ENCODE measurements at regions not wholly inside any gene's neighbourhood (a gene's known extent, or its start where the extent isn't known, plus 50 kb on each side); places are given as distances from the start of the nearest gene placed in this dataset.

GRCh38 chr1:106889583-106889982 lies 166.9 kb upstream of the PRMT6 start:
- ChIA-PET SMC1A (ENCODE audit: uncharacterized antibody, unreplicated experiment) (no interaction called here), POLR2A (no interaction called here), RAD21 (ENCODE audit: unreplicated experiment) (no interaction called here), CTCF (no interaction called here)
- Histone ChIP-seq H3K4me3 (no peak overlapping the region), H3K9ac (ENCODE audit: control insufficient read depth, insufficient read depth, low read length) (no peak overlapping the region), H3K4me2 (ENCODE audit: control insufficient read depth, insufficient read depth) (no peak overlapping the region), H2AFZ (ENCODE audit: control insufficient read depth, low read depth, low read length) (no peak overlapping the region), H3K9me3 (replicated peaks; ENCODE audit: control insufficient read depth, insufficient read depth, low read length) (no peaks in the 10 kb centered on the region), H3K4me1 (ENCODE audit: control insufficient read depth, insufficient read depth, low read length) (no peaks in the 10 kb centered on the region), H4K20me1 (ENCODE audit: control insufficient read depth, insufficient read depth) (no peaks in the 10 kb centered on the region), H3K27me3 (replicated peaks in 1 of 2; ENCODE audit: control insufficient read depth in 2 of 2, insufficient read depth in 2 of 2, low read length in 1 of 2) (no peaks in the 10 kb centered on the region), H3K36me3 (ENCODE audit: control insufficient read depth in 2 of 2, insufficient read depth in 2 of 2, low read length in 1 of 2) (no peaks in the 10 kb centered on the region), H3K27ac (ENCODE audit: control insufficient read depth, insufficient read depth) (no peak overlapping the region), H3K79me2 (ENCODE audit: control insufficient read depth, insufficient read depth, low read length) (no peaks in the 10 kb centered on the region)
- BruUV-seq (replicated peaks) = no TSS peak
- ATAC-seq = no peak
- DNase-seq (ENCODE audit: low read depth, low spot score) = no peak
- TF ChIP-seq SPI1 (IDR thresholded peaks at IDR 0.05; ENCODE audit: borderline replicate concordance, insufficient read depth, low read depth, low read length) (no peak), RAD51 (IDR thresholded peaks at IDR 0.05) (no peak), TCF7 (IDR thresholded peaks at IDR 0.05; ENCODE audit: borderline replicate concordance) (no peak)
- TF ChIP-seq, protein P1, sequence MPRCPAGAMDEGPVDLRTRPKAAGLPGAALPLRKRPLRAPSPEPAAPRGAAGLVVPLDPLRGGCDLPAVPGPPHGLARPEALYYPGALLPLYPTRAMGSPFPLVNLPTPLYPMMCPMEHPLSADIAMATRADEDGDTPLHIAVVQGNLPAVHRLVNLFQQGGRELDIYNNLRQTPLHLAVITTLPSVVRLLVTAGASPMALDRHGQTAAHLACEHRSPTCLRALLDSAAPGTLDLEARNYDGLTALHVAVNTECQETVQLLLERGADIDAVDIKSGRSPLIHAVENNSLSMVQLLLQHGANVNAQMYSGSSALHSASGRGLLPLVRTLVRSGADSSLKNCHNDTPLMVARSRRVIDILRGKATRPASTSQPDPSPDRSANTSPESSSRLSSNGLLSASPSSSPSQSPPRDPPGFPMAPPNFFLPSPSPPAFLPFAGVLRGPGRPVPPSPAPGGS (IDR thresholded peaks at IDR 0.05; ENCODE audit: borderline replicate concordance, insufficient read depth, low read depth, low read length, poor library complexity, severe bottlenecking) = no peak
- intact Hi-C loops (cut with micrococcal nuclease; ENCODE audit: unreplicated experiment) = no loop called here
- in situ Hi-C loops (cut with MboI) = no loop called here
- no peak for FAIRE-seq
- WGBS (ENCODE audit: insufficient coverage, insufficient replicate concordance, low lambda C conversion rate, missing lambda C conversion rate) = 32% methylated on average over 5 of the region's 5 CpGs

DNA sequence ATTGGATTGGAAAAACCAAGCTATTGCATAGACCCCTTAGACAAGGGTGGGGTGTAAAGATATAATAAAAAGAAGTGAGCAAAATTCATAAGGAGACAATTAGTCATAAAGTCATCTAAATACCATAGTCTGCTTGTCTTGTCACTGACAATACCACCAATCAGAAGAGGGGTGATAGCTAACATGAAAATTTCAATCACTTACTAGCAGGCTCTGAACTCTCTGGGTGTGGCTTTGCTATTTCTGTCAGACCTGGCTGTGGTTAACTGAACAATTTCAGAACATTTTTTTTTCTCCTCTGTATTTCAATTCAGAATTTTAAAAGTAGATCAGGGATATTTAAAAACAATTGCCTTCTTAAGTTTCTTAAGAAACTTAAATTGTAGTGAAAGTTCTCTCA lies 158.5 kb upstream of the PRMT6 start:
- Histone ChIP-seq H4K20me1 (ENCODE audit: control insufficient read depth, insufficient read depth) (no peaks in the 10 kb centered on the region), H3K27me3 (replicated peaks in 1 of 2; ENCODE audit: control insufficient read depth in 2 of 2, insufficient read depth in 2 of 2, low read length in 1 of 2) (no peaks in the 10 kb centered on the region; a peak in 1 of 4 replicates), H3K4me1 (ENCODE audit: control insufficient read depth, insufficient read depth, low read length) (no peaks in the 10 kb centered on the region), H3K79me2 (ENCODE audit: control insufficient read depth, insufficient read depth, low read length) (no peaks in the 10 kb centered on the region), H3K9me3 (replicated peaks; ENCODE audit: control insufficient read depth, insufficient read depth, low read length) (no peaks in the 10 kb centered on the region), H3K9ac (ENCODE audit: control insufficient read depth, insufficient read depth, low read length) (no peak overlapping the region), H2AFZ (ENCODE audit: control insufficient read depth, low read depth, low read length) (no peak overlapping the region), H3K27ac (ENCODE audit: control insufficient read depth, insufficient read depth) (no peak overlapping the region), H3K4me2 (ENCODE audit: control insufficient read depth, insufficient read depth) (no peak overlapping the region), H3K4me3 (no peak overlapping the region), H3K36me3 (ENCODE audit: control insufficient read depth in 2 of 2, insufficient read depth in 2 of 2, low read length in 1 of 2) (no peaks in the 10 kb centered on the region)
- ChIA-PET SMC1A (ENCODE audit: uncharacterized antibody, unreplicated experiment) (no interaction called here), POLR2A (no interaction called here), CTCF (no interaction called here), RAD21 (ENCODE audit: unreplicated experiment) (no interaction called here)
- DNase-seq (ENCODE audit: low read depth, low spot score) = no peak
- no peak for ATAC-seq
- intact Hi-C loops (cut with micrococcal nuclease; ENCODE audit: unreplicated experiment) = no loop called here
- FAIRE-seq = no peak
- BruUV-seq (replicated peaks) = no TSS peak
- in situ Hi-C loops (cut with MboI) = no loop called here
- TF ChIP-seq ETV6 (conservative IDR thresholded peaks at IDR 0.05 in 1 of 2, IDR thresholded peaks at IDR 0.05 in 1 of 2; ENCODE audit: borderline replicate concordance in 1 of 2, low read depth in 1 of 2) (no peak), CHD4 (IDR thresholded peaks at IDR 0.05) (no peak), SUPT20H (IDR thresholded peaks at IDR 0.05; ENCODE audit: borderline replicate concordance, control insufficient read depth, low read depth, low read length) (no peak), NFYB (IDR thresholded peaks at IDR 0.05; ENCODE audit: insufficient read depth, low read depth, low read length) (no peak), SUZ12 (IDR thresholded peaks at IDR 0.05; ENCODE audit: unreplicated experiment) (no peak), TARDBP (IDR thresholded peaks at IDR 0.05; ENCODE audit: borderline replicate concordance) (no peak), JUNB (IDR thresholded peaks at IDR 0.05) (no peak), CBX3 (IDR thresholded peaks at IDR 0.05; ENCODE audit: borderline replicate concordance, low read depth) (no peak), CHD2 (IDR thresholded peaks at IDR 0.05; ENCODE audit: borderline replicate concordance, low read depth, low read length) (no peak), STAT1 (conservative IDR thresholded peaks at IDR 0.05) (no peak), CEBPB (IDR thresholded peaks at IDR 0.05; ENCODE audit: borderline replicate concordance in 1 of 2, low read depth in 2 of 2, low read length in 2 of 2) (no peak)
- TF ChIP-seq, protein P2, sequence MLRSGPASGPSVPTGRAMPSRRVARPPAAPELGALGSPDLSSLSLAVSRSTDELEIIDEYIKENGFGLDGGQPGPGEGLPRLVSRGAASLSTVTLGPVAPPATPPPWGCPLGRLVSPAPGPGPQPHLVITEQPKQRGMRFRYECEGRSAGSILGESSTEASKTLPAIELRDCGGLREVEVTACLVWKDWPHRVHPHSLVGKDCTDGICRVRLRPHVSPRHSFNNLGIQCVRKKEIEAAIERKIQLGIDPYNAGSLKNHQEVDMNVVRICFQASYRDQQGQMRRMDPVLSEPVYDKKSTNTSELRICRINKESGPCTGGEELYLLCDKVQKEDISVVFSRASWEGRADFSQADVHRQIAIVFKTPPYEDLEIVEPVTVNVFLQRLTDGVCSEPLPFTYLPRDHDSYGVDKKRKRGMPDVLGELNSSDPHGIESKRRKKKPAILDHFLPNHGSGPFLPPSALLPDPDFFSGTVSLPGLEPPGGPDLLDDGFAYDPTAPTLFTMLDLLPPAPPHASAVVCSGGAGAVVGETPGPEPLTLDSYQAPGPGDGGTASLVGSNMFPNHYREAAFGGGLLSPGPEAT (IDR thresholded peaks at IDR 0.05; ENCODE audit: low read depth) = no peak

Data from GM12878 (cell line).